ENCODE measurements at regions not wholly inside any gene's neighbourhood (a gene's known extent, or its start where the extent isn't known, plus 50 kb on each side); places are given as distances from the start of the nearest gene placed in this dataset.

GRCh38 chr5:163260471-163260870 is 176.9 kb upstream of the CCNG1 start:
- TF ChIP-seq POLR2AphosphoS5 (IDR thresholded peaks at IDR 0.05) (no peak), CTCF (IDR thresholded peaks at IDR 0.05) (no peak), EP300 (IDR thresholded peaks at IDR 0.05) (no peak), POLR2A (IDR thresholded peaks at IDR 0.05; ENCODE audit: low read depth) (no peak)
